AG09309 (cell line): ENCODE measurements at regions not wholly inside any gene's neighbourhood (a gene's known extent, or its start where the extent isn't known, plus 50 kb on each side); places are given as distances from the start of the nearest gene placed in this dataset.

ENCODE experiments used
- DNase-seq: peaks from one replicate; pipeline ENCODE4 v3.0.0-alpha.2; 2010; ENCODE audit warnings: low read depth
- H3K4me3 ChIP-seq: 2 replicates; pipeline ENCODE4 v1.5.1; 2011; ENCODE audit warnings: mild to moderate bottlenecking, low read depth, low read length, moderate library complexity; ENCODE audit not compliant: control insufficient read depth
- CTCF ChIP-seq: IDR thresholded peaks from 2 replicates; pipeline ENCODE4 v1.5.1; 2011; ENCODE audit warnings: mild to moderate bottlenecking, low read depth, low read length, inconsistent platforms; ENCODE audit not compliant: insufficient read depth, control insufficient read depth; ENCODE audit errors: missing control alignments

DNA sequence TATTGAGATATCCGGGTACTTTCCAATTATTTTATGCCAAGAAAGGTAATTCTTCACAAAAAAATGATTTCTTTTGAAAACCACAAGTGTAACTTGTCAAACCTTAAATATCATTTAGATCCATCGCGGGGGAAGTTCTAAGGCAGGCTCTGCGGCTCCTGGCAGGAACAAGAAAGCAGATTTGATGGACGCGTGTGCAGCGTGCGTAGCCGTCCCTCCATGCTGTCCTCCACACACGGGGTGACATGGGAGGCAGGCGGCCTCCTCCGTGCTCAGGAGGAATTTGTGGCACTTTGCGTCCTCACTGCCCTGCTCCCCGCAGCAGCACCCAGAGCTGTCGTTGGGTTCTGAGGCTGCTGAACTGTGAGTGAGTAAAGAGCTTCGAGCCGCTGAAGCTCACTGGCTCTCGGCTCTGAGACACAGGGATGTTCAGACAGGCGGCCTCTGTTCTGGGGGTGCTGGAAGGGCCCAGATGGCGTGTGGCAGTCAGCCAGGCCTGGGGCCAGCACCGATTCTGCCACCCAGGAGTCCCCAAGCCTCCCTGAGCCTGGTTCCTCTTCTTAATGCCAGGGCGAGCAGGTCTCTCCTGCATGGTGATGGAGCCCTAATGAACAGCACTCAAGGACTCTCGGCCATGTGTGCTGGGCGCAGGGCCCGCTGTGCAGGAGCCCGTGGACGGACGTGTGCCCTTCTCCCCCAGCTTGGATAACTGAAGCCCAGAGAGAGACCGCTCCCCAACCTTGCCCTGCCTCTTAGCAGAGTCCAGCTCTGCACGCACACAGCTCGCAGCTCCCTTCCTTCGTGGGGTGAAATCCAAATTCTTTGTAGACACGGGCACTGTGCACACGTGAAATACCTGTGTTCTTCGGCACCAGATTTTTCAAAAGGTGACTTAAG, 185.4 kb upstream of the SHH start:
- no peak for DNase-seq
- no peak overlapping the region for H3K4me3 ChIP-seq
- no peak for TF ChIP-seq CTCF

GRCh38 chr7:155996718-155997280, 184.5 kb upstream of the SHH start:
- no peak for TF ChIP-seq CTCF
- DNase-seq, result no peak
- no peak overlapping the region for H3K4me3 ChIP-seq

GRCh38 chr7:155995183-155995612, 182.9 kb upstream of the SHH start:
- no peak for DNase-seq
- no peak for TF ChIP-seq CTCF
- H3K4me3 ChIP-seq, result no peak overlapping the region

DNA sequence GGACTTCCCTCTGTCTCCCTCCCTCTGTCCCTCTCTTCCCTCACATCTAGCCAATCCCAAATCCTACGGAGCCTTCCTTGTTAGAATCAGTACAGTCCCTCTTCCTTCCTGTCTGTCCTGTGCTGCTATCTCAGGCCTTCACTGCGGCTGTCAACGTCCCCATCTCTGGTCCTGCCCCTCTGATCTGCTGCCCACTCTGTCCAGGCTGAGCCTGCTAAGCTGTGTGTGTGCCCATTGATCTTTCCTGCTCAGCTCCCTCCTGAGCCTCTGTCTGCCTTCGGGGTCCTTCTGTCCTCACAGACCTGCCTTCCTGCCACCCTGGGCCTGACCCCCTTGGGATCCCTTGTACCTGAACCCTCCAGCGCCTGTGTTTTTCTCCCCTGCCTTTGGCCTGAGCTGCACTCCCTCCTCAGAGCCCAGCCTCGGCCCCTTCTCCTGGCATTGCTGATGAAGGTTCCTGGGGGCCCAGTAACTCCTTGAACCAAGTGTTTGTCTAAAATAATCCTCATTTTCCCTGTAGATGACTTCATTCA, 182.1 kb upstream of the SHH start:
- DNase-seq, result no peak
- TF ChIP-seq CTCF, result no peak
- no peak overlapping the region for H3K4me3 ChIP-seq

DNA sequence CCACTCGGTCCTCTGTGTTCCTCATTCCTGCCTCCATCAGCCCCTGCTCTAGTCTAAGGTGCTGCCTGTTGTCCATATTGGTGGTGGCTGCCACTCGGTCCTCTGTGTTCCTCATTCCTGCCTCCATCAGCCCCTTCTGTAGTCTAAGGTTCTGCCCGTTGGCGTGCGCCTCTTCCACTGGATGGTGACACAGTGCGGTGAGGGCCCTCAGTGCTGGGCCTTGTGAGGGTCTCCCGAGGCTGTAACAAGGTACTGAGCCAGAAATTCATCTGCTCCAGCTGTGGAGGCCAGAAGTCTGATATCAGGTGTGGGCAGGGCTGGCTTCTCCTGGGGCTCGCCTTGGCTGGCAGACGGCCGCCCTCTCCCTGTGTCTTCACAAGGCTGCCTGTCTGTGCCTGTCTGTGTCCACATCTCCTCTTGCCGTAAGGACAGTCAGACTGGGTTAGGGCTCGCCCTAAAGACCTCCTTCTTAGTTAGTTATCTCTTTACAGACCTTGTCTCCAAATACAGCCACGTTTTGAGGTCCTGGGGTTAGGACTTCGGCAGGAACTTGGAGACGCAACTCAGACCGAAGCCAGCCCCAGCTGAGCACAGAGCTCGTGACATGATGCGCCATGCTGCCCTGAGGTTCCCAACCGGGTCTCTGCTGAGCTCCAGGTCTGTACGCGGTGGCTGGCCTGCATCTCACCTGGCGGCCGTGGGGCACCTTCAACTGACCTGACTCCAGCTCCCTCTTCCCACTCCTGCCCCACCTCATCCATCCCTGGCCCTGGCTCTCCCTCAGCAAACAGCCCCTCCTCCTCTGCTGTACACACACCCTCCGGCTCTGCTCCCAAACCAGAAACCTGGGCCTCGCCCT, 181.4 kb upstream of the SHH start:
- TF ChIP-seq CTCF, result no peak
- DNase-seq, result no peak
- H3K4me3 ChIP-seq, result no peak overlapping the region

DNA sequence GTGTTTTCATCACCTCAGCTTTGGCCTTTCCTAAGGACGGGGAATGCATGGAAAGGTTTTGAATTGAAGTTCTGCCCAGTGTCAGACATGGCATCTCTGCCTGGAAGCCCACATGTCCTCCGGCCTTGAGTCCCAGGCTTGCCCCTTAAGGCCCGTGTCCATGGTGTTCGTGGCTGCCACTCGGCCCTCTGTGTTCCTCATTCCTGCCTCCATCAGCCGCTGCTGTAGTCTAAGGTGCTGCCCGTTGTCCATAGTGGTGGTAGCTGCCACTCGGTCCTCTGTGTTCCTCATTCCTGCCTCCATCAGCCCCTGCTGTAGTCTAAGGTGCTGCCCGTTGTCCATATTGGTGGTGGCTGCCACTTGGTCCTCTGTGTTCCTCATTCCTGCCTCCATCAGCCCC, 180.7 kb upstream of the SHH start:
- TF ChIP-seq CTCF, result no peak
- no peak for DNase-seq
- H3K4me3 ChIP-seq, result no peak overlapping the region
